ENCODE measurements at regions not wholly inside any gene's neighbourhood (a gene's known extent, or its start where the extent isn't known, plus 50 kb on each side); places are given as distances from the start of the nearest gene placed in this dataset.

DNA sequence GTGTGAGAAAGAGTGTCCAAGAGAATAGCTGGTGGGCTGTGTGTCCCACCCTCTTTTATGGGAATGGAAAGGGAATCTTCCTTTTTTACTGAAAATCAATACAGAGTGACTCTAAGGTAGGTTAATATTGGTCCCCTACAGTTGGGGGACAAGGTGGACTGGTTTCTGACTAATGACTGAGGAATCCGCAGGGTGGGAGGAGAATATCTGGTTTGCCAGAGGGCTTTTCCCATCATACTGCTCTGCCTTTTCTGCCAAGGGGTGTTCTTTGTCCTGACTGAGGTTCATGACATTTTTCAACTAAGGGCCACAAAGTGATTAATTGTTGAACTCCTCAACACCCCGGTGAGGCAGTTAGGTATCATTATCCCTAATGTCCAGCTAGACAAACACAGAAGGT is 261.6 kb downstream of the SPATA18 start:
- Mint-ChIP-seq H3K9me3 (ENCODE audit: low read depth) (peaks cover under 1% of the 10 kb centered on the region), H3K27ac (peak overlapping the region; percentile 60), H3K4me1 (ENCODE audit: low read depth) (peaks cover 15% of the 10 kb centered on the region), H3K36me3 (ENCODE audit: insufficient read depth) (no peaks in the 10 kb centered on the region), H3K27me3 (no peaks in the 10 kb centered on the region), H3K4me3 (ENCODE audit: low read depth) (no peak overlapping the region)
- TF ChIP-seq, protein P1, sequence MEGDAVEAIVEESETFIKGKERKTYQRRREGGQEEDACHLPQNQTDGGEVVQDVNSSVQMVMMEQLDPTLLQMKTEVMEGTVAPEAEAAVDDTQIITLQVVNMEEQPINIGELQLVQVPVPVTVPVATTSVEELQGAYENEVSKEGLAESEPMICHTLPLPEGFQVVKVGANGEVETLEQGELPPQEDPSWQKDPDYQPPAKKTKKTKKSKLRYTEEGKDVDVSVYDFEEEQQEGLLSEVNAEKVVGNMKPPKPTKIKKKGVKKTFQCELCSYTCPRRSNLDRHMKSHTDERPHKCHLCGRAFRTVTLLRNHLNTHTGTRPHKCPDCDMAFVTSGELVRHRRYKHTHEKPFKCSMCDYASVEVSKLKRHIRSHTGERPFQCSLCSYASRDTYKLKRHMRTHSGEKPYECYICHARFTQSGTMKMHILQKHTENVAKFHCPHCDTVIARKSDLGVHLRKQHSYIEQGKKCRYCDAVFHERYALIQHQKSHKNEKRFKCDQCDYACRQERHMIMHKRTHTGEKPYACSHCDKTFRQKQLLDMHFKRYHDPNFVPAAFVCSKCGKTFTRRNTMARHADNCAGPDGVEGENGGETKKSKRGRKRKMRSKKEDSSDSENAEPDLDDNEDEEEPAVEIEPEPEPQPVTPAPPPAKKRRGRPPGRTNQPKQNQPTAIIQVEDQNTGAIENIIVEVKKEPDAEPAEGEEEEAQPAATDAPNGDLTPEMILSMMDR (IDR thresholded peaks at IDR 0.05; ENCODE audit: unreplicated experiment), result no peak
- DNase-seq (ENCODE audit: low spot score, unreplicated experiment), result no peak

DNA sequence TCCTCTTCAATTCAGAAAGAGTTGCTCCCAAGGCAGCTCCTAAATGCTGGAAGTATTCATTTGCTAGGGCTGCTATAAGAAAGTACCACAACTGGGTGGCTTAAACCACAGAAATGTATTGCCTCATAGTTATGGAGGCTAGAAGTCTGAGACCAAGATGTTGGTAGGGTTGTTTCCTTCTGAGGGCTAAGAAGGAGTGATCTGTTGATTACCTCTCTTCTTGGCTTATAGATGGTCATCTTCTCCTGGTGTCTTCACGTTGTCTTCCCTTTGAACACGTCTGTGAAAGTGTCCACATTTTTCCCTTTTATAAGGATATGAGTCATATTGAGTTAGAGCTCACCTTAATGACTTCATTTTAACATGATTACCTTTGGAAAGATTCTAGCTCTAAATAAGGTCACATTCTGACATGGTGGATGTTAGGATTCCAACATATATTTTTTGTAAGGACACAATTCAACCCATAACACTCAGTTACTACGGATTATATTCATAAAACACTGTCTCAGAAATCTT is 266.3 kb downstream of the SPATA18 start:
- TF ChIP-seq, protein P1 (IDR thresholded peaks at IDR 0.05; ENCODE audit: unreplicated experiment), result no peak
- no peak for DNase-seq (ENCODE audit: low spot score, unreplicated experiment)
- no peak overlapping the region for H3K4me3 Mint-ChIP-seq (ENCODE audit: low read depth)
- no peaks in the 10 kb centered on the region for H3K27me3 Mint-ChIP-seq
- H3K27ac Mint-ChIP-seq, result no peak overlapping the region
- peaks cover 10% of the 10 kb centered on the region for H3K4me1 Mint-ChIP-seq (ENCODE audit: low read depth)
- H3K9me3 Mint-ChIP-seq (ENCODE audit: low read depth), result no peaks in the 10 kb centered on the region
- H3K36me3 Mint-ChIP-seq (ENCODE audit: insufficient read depth), result no peaks in the 10 kb centered on the region

DNA sequence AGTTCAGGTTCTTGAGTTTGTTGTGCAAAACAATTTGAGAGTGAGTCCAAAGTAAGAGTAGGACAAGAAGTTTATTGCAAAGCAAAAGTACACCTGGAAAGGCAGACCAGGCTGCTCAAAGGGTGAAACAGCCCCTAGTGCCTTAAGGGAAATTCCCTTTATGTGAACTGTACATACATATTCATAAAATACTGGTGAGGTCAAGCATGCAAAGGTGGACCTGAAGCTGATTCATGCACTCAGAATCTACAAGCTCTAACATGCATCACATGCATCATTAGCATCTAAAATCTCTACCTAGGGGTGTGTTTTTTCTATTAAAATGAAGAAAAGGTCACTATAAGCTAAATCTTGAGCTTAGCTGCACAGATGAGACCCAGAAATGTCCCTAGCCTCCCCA is 266.9 kb downstream of the SPATA18 start:
- no peak overlapping the region for H3K27ac Mint-ChIP-seq
- H3K4me3 Mint-ChIP-seq (ENCODE audit: low read depth), result no peak overlapping the region
- peaks cover 5% of the 10 kb centered on the region for H3K4me1 Mint-ChIP-seq (ENCODE audit: low read depth)
- no peaks in the 10 kb centered on the region for H3K36me3 Mint-ChIP-seq (ENCODE audit: insufficient read depth)
- H3K9me3 Mint-ChIP-seq (ENCODE audit: low read depth), result no peaks in the 10 kb centered on the region
- H3K27me3 Mint-ChIP-seq, result no peaks in the 10 kb centered on the region
- DNase-seq (ENCODE audit: low spot score, unreplicated experiment), result no peak
- TF ChIP-seq, protein P1 (IDR thresholded peaks at IDR 0.05; ENCODE audit: unreplicated experiment), result no peak

GRCh38 chr4:52329894-52330293 is 278.8 kb downstream of the SPATA18 start:
- Mint-ChIP-seq H3K27me3 (no peaks in the 10 kb centered on the region), H3K36me3 (ENCODE audit: insufficient read depth) (peaks cover 5% of the 10 kb centered on the region), H3K4me3 (ENCODE audit: low read depth) (no peak overlapping the region), H3K27ac (no peak overlapping the region), H3K9me3 (ENCODE audit: low read depth) (peaks cover 48% of the 10 kb centered on the region), H3K4me1 (ENCODE audit: low read depth) (no peaks in the 10 kb centered on the region)
- no peak for DNase-seq (ENCODE audit: low spot score, unreplicated experiment)
- TF ChIP-seq, protein P1 (IDR thresholded peaks at IDR 0.05; ENCODE audit: unreplicated experiment), result no peak

DNA sequence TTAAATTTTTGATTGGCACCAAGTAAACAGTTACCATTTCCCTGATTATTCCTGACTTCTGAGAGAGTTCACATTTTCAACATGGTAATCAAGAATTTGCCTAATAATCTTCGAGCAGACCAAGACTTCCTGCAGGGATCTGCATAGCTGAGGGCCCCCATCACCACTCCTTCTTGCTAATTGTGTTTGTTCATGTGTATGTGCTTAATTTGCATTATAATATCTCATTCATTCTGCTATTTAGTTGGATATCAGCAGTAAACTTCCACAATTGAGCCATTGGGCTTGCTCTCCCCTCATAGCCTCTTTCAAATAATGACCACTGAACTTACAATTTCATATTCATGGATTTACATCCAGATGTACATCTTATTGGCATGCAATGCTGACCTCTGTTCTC is 292.5 kb downstream of the SPATA18 start:
- H3K4me3 Mint-ChIP-seq (ENCODE audit: low read depth), result no peak overlapping the region
- no peaks in the 10 kb centered on the region for H3K27me3 Mint-ChIP-seq
- H3K27ac Mint-ChIP-seq, result no peak overlapping the region
- DNase-seq (ENCODE audit: low spot score, unreplicated experiment), result no peak
- TF ChIP-seq, protein P1 (IDR thresholded peaks at IDR 0.05; ENCODE audit: unreplicated experiment), result no peak
- H3K4me1 Mint-ChIP-seq (ENCODE audit: low read depth), result no peaks in the 10 kb centered on the region
- H3K9me3 Mint-ChIP-seq (ENCODE audit: low read depth), result no peaks in the 10 kb centered on the region
- H3K36me3 Mint-ChIP-seq (ENCODE audit: insufficient read depth), result no peaks in the 10 kb centered on the region

All from progenitor cell of endocrine pancreas (in vitro differentiated cells).